GM12878 (cell line): ENCODE measurements at regions not wholly inside any gene's neighbourhood (a gene's known extent, or its start where the extent isn't known, plus 50 kb on each side); places are given as distances from the start of the nearest gene placed in this dataset.

Source experiments
- ATAC-seq: fragments of 200-7000 bp; cut with Tn5 transposase; 3 replicates; pipeline ENCODE4 v1.9.1; 2020; ENCODE audit warnings: mild to moderate bottlenecking, moderate library complexity
- BruUV-seq: library from RNA; stranded (reverse); fragments of 400-500 nt; replicated peaks from 2 replicates; lab custom pipeline; 2021; lab: Mats Ljungman, UMichigan
- CTCF ChIA-PET: fragments of 300-600 bp; sonication (Branson Sonifier 250); formaldehyde crosslinking; extraction: SDS; loops from one replicate; lab custom pipeline; 2021; ENCODE audit warnings: inconsistent platforms; lab: Yijun Ruan, JAX
- POLR2A ChIA-PET: fragments of 350-600 bp; formaldehyde crosslinking; extraction: SDS; loops from one replicate; lab custom pipeline; 2021; ENCODE audit warnings: inconsistent platforms; lab: Charles Lee
- RAD21 ChIA-PET: fragments of 300-600 bp; sonication (Branson Sonifier 250); formaldehyde crosslinking; loops from one replicate; lab custom pipeline; 2023; ENCODE audit warnings: antibody characterized with exemption; ENCODE audit not compliant: unreplicated experiment; lab: Charles Lee
- SMC1A ChIA-PET: fragments of 300-600 bp; sonication (Branson Sonifier 250); formaldehyde crosslinking; loops from one replicate; lab custom pipeline; 2023; ENCODE audit not compliant: unreplicated experiment, uncharacterized antibody; lab: Charles Lee
- DNase-seq: peaks from one replicate; pipeline ENCODE4 v3.0.0-alpha.2; 2011; ENCODE audit warnings: low read depth, low spot score
- FAIRE-seq: peaks from 3 replicates; lab custom pipeline; 2011; peaks lifted over from hg19 to GRCh38; lab: Jason Lieb, UNC
- H2AFZ ChIP-seq: 2 replicates; pipeline ENCODE4 v1.6.0; 2011; ENCODE audit warnings: low read depth, low read length, control low read depth; ENCODE audit not compliant: control insufficient read depth
- H3K27ac ChIP-seq: 2 replicates; pipeline ENCODE4 v1.5.1; 2011; ENCODE audit warnings: control low read depth; ENCODE audit not compliant: control insufficient read depth, insufficient read depth
- H3K27me3 ChIP-seq, 2 experiments: replicated peaks in 1 of 2; 2 replicates each; pipeline versions ENCODE4 v1.6.0 to v1.6.1; 2011; ENCODE audit warnings: low read length in 1 of 2; ENCODE audit not compliant: control insufficient read depth in 2 of 2, insufficient read depth in 2 of 2
- H3K36me3 ChIP-seq, 2 experiments: 2 replicates each; pipeline ENCODE4 v1.5.1; 2011; ENCODE audit warnings: low read length in 1 of 2; ENCODE audit not compliant: control insufficient read depth in 2 of 2, insufficient read depth in 2 of 2
- H3K4me1 ChIP-seq: 2 replicates; pipeline ENCODE4 v1.6.1; 2011; ENCODE audit warnings: mild to moderate bottlenecking, low read length, moderate library complexity, mixed read lengths; ENCODE audit not compliant: control insufficient read depth, insufficient read depth
- H3K4me2 ChIP-seq: 2 replicates; pipeline ENCODE4 v1.6.0; 2011; ENCODE audit warnings: control low read depth; ENCODE audit not compliant: control insufficient read depth, insufficient read depth
- H3K4me3 ChIP-seq: fragments of 200-600 bp; sonication (generic); 2 replicates; pipeline ENCODE4 v1.5.1; 2016
- H3K79me2 ChIP-seq: 2 replicates; pipeline ENCODE4 v1.6.0; 2011; ENCODE audit warnings: low read length; ENCODE audit not compliant: control insufficient read depth, insufficient read depth
- H3K9ac ChIP-seq: 2 replicates; pipeline ENCODE4 v1.8.0; 2011; ENCODE audit warnings: low read length, control low read depth, mixed read lengths; ENCODE audit not compliant: control insufficient read depth, insufficient read depth
- H3K9me3 ChIP-seq: replicated peaks from 3 replicates; pipeline ENCODE4 v1.5.1; 2011; ENCODE audit warnings: mild to moderate bottlenecking, low read length; ENCODE audit not compliant: control insufficient read depth, insufficient read depth
- H4K20me1 ChIP-seq: 2 replicates; pipeline ENCODE4 v1.6.0; 2011; ENCODE audit not compliant: control insufficient read depth, insufficient read depth
- ELK1 ChIP-seq: IDR thresholded peaks from 2 replicates; pipeline ENCODE4 v1.6.1; 2012; ENCODE audit warnings: low read depth, low read length, improper control_type of control experiment
- FOS ChIP-seq: IDR thresholded peaks from 3 replicates; pipeline ENCODE4 v1.6.1; 2011; ENCODE audit warnings: borderline replicate concordance; ENCODE audit not compliant: insufficient read length; ENCODE audit errors: extremely low read depth
- GABPA ChIP-seq: IDR thresholded peaks from 2 replicates; pipeline ENCODE4 v1.6.1; 2014; ENCODE audit warnings: antibody characterized with exemption, low read depth, mild to moderate bottlenecking, inconsistent platforms
- HDAC6 ChIP-seq: fragments of 200-600 bp; sonication (generic); IDR thresholded peaks from one replicate; pipeline ENCODE4 v1.8.0; 2017; ENCODE audit warnings: antibody characterized with exemption; ENCODE audit not compliant: unreplicated experiment
- HDGF ChIP-seq: fragments of 450-650 bp; IDR thresholded peaks from 2 replicates; pipeline ENCODE4 v1.6.1; 2016; ENCODE audit warnings: antibody characterized with exemption
- MEF2B ChIP-seq: fragments of 450-650 bp; IDR thresholded peaks from 2 replicates; pipeline ENCODE4 v1.6.1; 2018; ENCODE audit warnings: mild to moderate bottlenecking, moderate library complexity; ENCODE audit not compliant: partially characterized antibody, poor library complexity, severe bottlenecking
- NFYA ChIP-seq: IDR thresholded peaks from 2 replicates; pipeline ENCODE4 v1.6.1; 2011; ENCODE audit warnings: low read depth, mild to moderate bottlenecking, low read length, improper control_type of control experiment, borderline replicate concordance
- NKRF ChIP-seq: fragments of 450-650 bp; conservative IDR thresholded peaks from 2 replicates; pipeline ENCODE4 v1.6.1; 2017; ENCODE audit warnings: mild to moderate bottlenecking, moderate library complexity
- PAX8 ChIP-seq: fragments of 450-650 bp; IDR thresholded peaks from 2 replicates; pipeline ENCODE4 v1.6.1; 2017; ENCODE audit warnings: mild to moderate bottlenecking, moderate library complexity
- RB1 ChIP-seq: fragments of 450-650 bp; formaldehyde crosslinking; IDR thresholded peaks from 2 replicates; pipeline ENCODE4 v1.6.1; 2017; ENCODE audit warnings: mild to moderate bottlenecking, borderline replicate concordance
- RELA ChIP-seq: fragments of 450-650 bp; IDR thresholded peaks from 2 replicates; pipeline ENCODE4 v1.8.0; 2014; ENCODE audit warnings: borderline replicate concordance; ENCODE audit not compliant: partially characterized antibody
- SIX5 ChIP-seq: IDR thresholded peaks from 2 replicates; pipeline ENCODE4 v1.6.1; 2011; ENCODE audit warnings: mild to moderate bottlenecking, low read depth, low read length, moderate library complexity; ENCODE audit not compliant: severe bottlenecking
- SREBF2 ChIP-seq: IDR thresholded peaks from 2 replicates; pipeline ENCODE4 v1.6.1; 2012; ENCODE audit warnings: mild to moderate bottlenecking, low read length
- SRF ChIP-seq, 2 experiments: IDR thresholded peaks; 2 replicates each; pipeline ENCODE4 v1.6.1; 2011; ENCODE audit warnings: low read depth in 2 of 2, low read length in 2 of 2, mild to moderate bottlenecking in 1 of 2, moderate library complexity in 1 of 2
- TARDBP ChIP-seq: IDR thresholded peaks from 2 replicates; pipeline ENCODE4 v1.6.1; 2016; ENCODE audit warnings: borderline replicate concordance
- USF1 ChIP-seq: IDR thresholded peaks from 2 replicates; pipeline ENCODE4 v1.6.1; 2011; ENCODE audit warnings: borderline replicate concordance, low read depth, mild to moderate bottlenecking, moderate library complexity, mixed read lengths, low read length; ENCODE audit not compliant: insufficient read depth; ENCODE audit errors: extremely low read length
- USF2 ChIP-seq: IDR thresholded peaks from 2 replicates; pipeline ENCODE4 v1.6.1; 2011; ENCODE audit warnings: low read depth, low read length, improper control_type of control experiment, borderline replicate concordance
- ZBTB33 ChIP-seq: fragments of 450-650 bp; IDR thresholded peaks from 2 replicates; pipeline ENCODE4 v1.6.1; 2017; ENCODE audit warnings: mild to moderate bottlenecking
- WGBS: methylation state at CpG from one replicate; pipeline ENCODE4 v1.1.6; 2016; ENCODE audit warnings: low lambda C conversion rate; ENCODE audit not compliant: insufficient replicate concordance, insufficient coverage; ENCODE audit errors: missing lambda C conversion rate; 5-methylcytosine and 5-hydroxymethylcytosine counted together
- in situ Hi-C: fragments of 300-500 bp; cut with MboI; formaldehyde crosslinking; loops from 9 replicates; pipeline ENCODE4 v1.14.3; 2018; ENCODE audit warnings: mixed read lengths
- intact Hi-C: fragments of 100-400 bp; cut with micrococcal nuclease; formaldehyde crosslinking; loops from one replicate; pipeline ENCODE4 v1.14.2; 2022; ENCODE audit not compliant: unreplicated experiment

GRCh38 chr4:108519911-108520601 lies 100.3 kb upstream of the RPL34 start:
- in situ Hi-C loops, result no loop called here
- SMC1A ChIA-PET, result no interaction called here
- DNase-seq (no peak), ATAC-seq (no peak), FAIRE-seq (no peak)
- Histone ChIP-seq H3K9me3 (no peaks in the 10 kb centered on the region), H3K4me3 (no peak overlapping the region), H4K20me1 (no peaks in the 10 kb centered on the region), H3K9ac (no peak overlapping the region), H3K79me2 (no peaks in the 10 kb centered on the region), H2AFZ (no peak overlapping the region), H3K27ac (no peak overlapping the region), H3K4me2 (no peak overlapping the region), H3K27me3 (no peaks in the 10 kb centered on the region; a peak in 1 of 4 replicates), H3K36me3 (no peaks in the 10 kb centered on the region), H3K4me1 (no peaks in the 10 kb centered on the region)
- POLR2A ChIA-PET, result no interaction called here
- RAD21 ChIA-PET, result no interaction called here
- WGBS, result 5% methylated on average over 4 of the region's 4 CpGs
- intact Hi-C loops, result no loop called here
- no TSS peak for BruUV-seq
- CTCF ChIA-PET, result no interaction called here
- TF ChIP-seq RELA (no peak), HDAC6 (no peak), TARDBP (no peak), ZBTB33 (no peak), GABPA (no peak), NKRF (no peak), SIX5 (no peak), RB1 (no peak), ELK1 (no peak), USF2 (no peak), PAX8 (no peak), HDGF (no peak), MEF2B (no peak), SREBF2 (no peak), USF1 (no peak), SRF (IDR thresholded peaks at IDR 0.05; ENCODE audit: low read depth in 2 of 2, low read length in 2 of 2) (no peak), NFYA (no peak), FOS (no peak)
